ENCODE measurements at regions not wholly inside any gene's neighbourhood (a gene's known extent, or its start where the extent isn't known, plus 50 kb on each side); places are given as distances from the start of the nearest gene placed in this dataset.

GRCh38 chr21:36571556-36571955, 91.6 kb upstream of the CLDN14 start:
- H2AFZ ChIP-seq (ENCODE audit: insufficient read depth, low read depth, low read length, poor library complexity, severe bottlenecking) = no peak overlapping the region
- H3K27me3 Mint-ChIP-seq (ENCODE audit: low read depth in 3 of 3) = peaks cover 4 to 7% (median 6%) of the 10 kb centered on the region in 3 donors
- intact Hi-C loops (cut with micrococcal nuclease) = no loop called here
- no peaks in the 10 kb centered on the region for H3K36me3 Mint-ChIP-seq
- no peaks in the 10 kb centered on the region for H3K27me3 ChIP-seq (ENCODE audit: control insufficient read depth in 2 of 2, insufficient read depth in 2 of 2, low read length in 2 of 2)
- H3K36me3 ChIP-seq (replicated peaks in 1 of 2; ENCODE audit: control insufficient read depth in 1 of 2, insufficient read depth in 2 of 2, low read length in 2 of 2) = no peaks in the 10 kb centered on the region
- H3K4me1 Mint-ChIP-seq = no peaks in the 10 kb centered on the region
- no peaks in the 10 kb centered on the region for H3K4me1 ChIP-seq (ENCODE audit: control insufficient read depth in 1 of 2, insufficient read depth in 2 of 2, low read length in 2 of 2)
- TF ChIP-seq, protein P1, sequence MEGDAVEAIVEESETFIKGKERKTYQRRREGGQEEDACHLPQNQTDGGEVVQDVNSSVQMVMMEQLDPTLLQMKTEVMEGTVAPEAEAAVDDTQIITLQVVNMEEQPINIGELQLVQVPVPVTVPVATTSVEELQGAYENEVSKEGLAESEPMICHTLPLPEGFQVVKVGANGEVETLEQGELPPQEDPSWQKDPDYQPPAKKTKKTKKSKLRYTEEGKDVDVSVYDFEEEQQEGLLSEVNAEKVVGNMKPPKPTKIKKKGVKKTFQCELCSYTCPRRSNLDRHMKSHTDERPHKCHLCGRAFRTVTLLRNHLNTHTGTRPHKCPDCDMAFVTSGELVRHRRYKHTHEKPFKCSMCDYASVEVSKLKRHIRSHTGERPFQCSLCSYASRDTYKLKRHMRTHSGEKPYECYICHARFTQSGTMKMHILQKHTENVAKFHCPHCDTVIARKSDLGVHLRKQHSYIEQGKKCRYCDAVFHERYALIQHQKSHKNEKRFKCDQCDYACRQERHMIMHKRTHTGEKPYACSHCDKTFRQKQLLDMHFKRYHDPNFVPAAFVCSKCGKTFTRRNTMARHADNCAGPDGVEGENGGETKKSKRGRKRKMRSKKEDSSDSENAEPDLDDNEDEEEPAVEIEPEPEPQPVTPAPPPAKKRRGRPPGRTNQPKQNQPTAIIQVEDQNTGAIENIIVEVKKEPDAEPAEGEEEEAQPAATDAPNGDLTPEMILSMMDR (IDR thresholded peaks at IDR 0.05) = no peak
- WGBS (ENCODE audit: insufficient coverage) = 80% methylated on average over 1 of the region's 10 CpGs
- no peak overlapping the region for H3K27ac Mint-ChIP-seq
- H4K20me1 ChIP-seq (ENCODE audit: insufficient read depth, low read length) = no peaks in the 10 kb centered on the region
- no peak overlapping the region for H3K4me2 ChIP-seq (replicated peaks; ENCODE audit: extremely low read depth, low read length, poor library complexity, severe bottlenecking)
- no peaks in the 10 kb centered on the region for H3K9me3 ChIP-seq (replicated peaks in 1 of 2; ENCODE audit: control insufficient read depth in 1 of 2, insufficient read depth in 1 of 2, low read length in 2 of 2)
- no peak overlapping the region for H3K27ac ChIP-seq (ENCODE audit: low read depth in 1 of 2, low read length in 2 of 2)
- peaks cover 0 to 4% (median 0%) of the 10 kb centered on the region in 7 donors for H3K9me3 Mint-ChIP-seq
- H3K9ac ChIP-seq (ENCODE audit: insufficient read depth, low read length, poor library complexity, severe bottlenecking) = no peak overlapping the region
- no peak for DNase-seq
- H3K4me3 ChIP-seq (replicated peaks in 1 of 3; ENCODE audit: low read depth in 2 of 3, low read length in 3 of 3) = no peak overlapping the region
- H3K79me2 ChIP-seq (ENCODE audit: insufficient read depth, low read length) = no peaks in the 10 kb centered on the region
- H3K4me3 Mint-ChIP-seq = no peak overlapping the region

DNA sequence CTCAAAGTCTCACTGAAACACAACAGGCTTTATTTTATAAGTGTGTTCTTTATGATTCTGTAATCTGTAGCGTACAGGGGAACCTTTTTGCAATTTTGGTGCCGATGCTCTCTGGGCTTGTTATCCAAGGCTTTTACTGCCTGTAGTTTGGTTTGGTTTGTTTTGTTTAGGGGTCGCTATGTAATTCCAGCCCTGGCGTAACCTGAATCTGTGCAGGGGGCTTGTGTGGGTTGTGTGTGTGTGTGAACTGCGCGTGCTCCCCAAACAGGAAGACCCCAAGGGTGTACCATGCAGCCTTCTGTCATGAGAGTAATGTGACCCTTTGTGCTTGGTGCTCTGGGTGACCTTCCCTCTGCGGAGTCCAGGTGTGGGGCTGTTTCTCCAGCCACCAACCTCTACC, 92.1 kb upstream of the CLDN14 start:
- H3K36me3 Mint-ChIP-seq = no peaks in the 10 kb centered on the region
- Histone ChIP-seq H3K9me3 (replicated peaks in 1 of 2; ENCODE audit: control insufficient read depth in 1 of 2, insufficient read depth in 1 of 2, low read length in 2 of 2) (no peaks in the 10 kb centered on the region), H3K4me2 (replicated peaks; ENCODE audit: extremely low read depth, low read length, poor library complexity, severe bottlenecking) (no peak overlapping the region), H3K36me3 (replicated peaks in 1 of 2; ENCODE audit: control insufficient read depth in 1 of 2, insufficient read depth in 2 of 2, low read length in 2 of 2) (no peaks in the 10 kb centered on the region), H4K20me1 (ENCODE audit: insufficient read depth, low read length) (no peaks in the 10 kb centered on the region), H3K4me1 (ENCODE audit: control insufficient read depth in 1 of 2, insufficient read depth in 2 of 2, low read length in 2 of 2) (no peaks in the 10 kb centered on the region), H3K4me3 (replicated peaks in 1 of 3; ENCODE audit: low read depth in 2 of 3, low read length in 3 of 3) (no peak overlapping the region), H2AFZ (ENCODE audit: insufficient read depth, low read depth, low read length, poor library complexity, severe bottlenecking) (no peak overlapping the region), H3K27me3 (ENCODE audit: control insufficient read depth in 2 of 2, insufficient read depth in 2 of 2, low read length in 2 of 2) (no peaks in the 10 kb centered on the region), H3K27ac (ENCODE audit: low read depth in 1 of 2, low read length in 2 of 2) (no peak overlapping the region), H3K79me2 (ENCODE audit: insufficient read depth, low read length) (no peaks in the 10 kb centered on the region), H3K9ac (ENCODE audit: insufficient read depth, low read length, poor library complexity, severe bottlenecking) (no peak overlapping the region)
- DNase-seq = no peak
- H3K27me3 Mint-ChIP-seq (ENCODE audit: low read depth in 3 of 3) = peaks cover 4 to 7% (median 6%) of the 10 kb centered on the region in 3 donors
- H3K4me3 Mint-ChIP-seq = no peak overlapping the region
- TF ChIP-seq, protein P1 (IDR thresholded peaks at IDR 0.05) = no peak
- H3K4me1 Mint-ChIP-seq = peaks cover 3% of the 10 kb centered on the region
- intact Hi-C loops (cut with micrococcal nuclease) = no loop called here
- H3K27ac Mint-ChIP-seq = no peak overlapping the region
- peaks cover 0 to 7% (median 2%) of the 10 kb centered on the region in 7 donors for H3K9me3 Mint-ChIP-seq
- 95% methylated on average over 4 of the region's 7 CpGs for WGBS (ENCODE audit: insufficient coverage)

All from CD14-positive monocyte (primary cell).